ENCODE measurements at regions not wholly inside any gene's neighbourhood (a gene's known extent, or its start where the extent isn't known, plus 50 kb on each side); places are given as distances from the start of the nearest gene placed in this dataset.

DNA sequence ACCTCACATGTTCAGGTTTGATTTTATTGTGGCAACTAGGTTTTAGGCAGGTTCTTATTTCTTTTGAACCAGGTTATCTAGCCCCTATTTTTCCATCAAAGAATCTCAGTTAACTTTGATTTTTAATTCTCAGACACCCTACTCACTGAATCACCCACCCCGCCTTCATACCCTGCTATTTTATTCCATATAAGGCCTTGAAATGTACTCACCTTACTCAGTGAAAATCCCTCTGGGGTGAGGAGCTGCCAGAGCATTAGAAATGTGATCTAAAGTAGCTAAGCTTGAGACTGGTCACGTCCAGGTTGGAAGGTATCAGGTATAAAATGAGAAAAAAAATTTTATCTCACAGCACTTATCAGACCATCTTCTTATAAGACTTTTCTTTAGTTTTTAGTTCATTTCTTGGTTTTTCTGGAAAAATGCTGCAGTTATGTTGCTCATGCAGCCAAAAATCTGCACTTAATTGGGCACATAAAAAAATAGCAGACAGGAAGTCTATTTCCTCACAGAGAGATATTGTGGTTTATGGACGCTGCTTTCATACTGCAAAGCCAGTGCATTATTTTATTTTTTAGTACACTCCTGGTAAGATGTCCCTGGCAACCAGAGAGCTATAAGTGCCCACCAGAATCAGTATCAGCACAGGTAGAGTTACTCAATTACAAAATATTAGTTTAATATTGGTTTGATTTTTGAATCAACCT lies 101.5 kb upstream of the CCDC91 start:
- TF ChIP-seq, protein P1, sequence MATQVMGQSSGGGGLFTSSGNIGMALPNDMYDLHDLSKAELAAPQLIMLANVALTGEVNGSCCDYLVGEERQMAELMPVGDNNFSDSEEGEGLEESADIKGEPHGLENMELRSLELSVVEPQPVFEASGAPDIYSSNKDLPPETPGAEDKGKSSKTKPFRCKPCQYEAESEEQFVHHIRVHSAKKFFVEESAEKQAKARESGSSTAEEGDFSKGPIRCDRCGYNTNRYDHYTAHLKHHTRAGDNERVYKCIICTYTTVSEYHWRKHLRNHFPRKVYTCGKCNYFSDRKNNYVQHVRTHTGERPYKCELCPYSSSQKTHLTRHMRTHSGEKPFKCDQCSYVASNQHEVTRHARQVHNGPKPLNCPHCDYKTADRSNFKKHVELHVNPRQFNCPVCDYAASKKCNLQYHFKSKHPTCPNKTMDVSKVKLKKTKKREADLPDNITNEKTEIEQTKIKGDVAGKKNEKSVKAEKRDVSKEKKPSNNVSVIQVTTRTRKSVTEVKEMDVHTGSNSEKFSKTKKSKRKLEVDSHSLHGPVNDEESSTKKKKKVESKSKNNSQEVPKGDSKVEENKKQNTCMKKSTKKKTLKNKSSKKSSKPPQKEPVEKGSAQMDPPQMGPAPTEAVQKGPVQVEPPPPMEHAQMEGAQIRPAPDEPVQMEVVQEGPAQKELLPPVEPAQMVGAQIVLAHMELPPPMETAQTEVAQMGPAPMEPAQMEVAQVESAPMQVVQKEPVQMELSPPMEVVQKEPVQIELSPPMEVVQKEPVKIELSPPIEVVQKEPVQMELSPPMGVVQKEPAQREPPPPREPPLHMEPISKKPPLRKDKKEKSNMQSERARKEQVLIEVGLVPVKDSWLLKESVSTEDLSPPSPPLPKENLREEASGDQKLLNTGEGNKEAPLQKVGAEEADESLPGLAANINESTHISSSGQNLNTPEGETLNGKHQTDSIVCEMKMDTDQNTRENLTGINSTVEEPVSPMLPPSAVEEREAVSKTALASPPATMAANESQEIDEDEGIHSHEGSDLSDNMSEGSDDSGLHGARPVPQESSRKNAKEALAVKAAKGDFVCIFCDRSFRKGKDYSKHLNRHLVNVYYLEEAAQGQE (IDR thresholded peaks at IDR 0.05; ENCODE audit: low read depth), result no peak
- no peak for TF ChIP-seq TAF1 (IDR thresholded peaks at IDR 0.05; ENCODE audit: low read depth)
- TF ChIP-seq TEAD4 (IDR thresholded peaks at IDR 0.05), result no peak
- TF ChIP-seq, protein P2, sequence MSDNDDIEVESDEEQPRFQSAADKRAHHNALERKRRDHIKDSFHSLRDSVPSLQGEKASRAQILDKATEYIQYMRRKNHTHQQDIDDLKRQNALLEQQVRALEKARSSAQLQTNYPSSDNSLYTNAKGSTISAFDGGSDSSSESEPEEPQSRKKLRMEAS (IDR thresholded peaks at IDR 0.05), result no peak

All from Ishikawa (cell line).